ENCODE measurements at regions not wholly inside any gene's neighbourhood (a gene's known extent, or its start where the extent isn't known, plus 50 kb on each side); places are given as distances from the start of the nearest gene placed in this dataset.

DNA sequence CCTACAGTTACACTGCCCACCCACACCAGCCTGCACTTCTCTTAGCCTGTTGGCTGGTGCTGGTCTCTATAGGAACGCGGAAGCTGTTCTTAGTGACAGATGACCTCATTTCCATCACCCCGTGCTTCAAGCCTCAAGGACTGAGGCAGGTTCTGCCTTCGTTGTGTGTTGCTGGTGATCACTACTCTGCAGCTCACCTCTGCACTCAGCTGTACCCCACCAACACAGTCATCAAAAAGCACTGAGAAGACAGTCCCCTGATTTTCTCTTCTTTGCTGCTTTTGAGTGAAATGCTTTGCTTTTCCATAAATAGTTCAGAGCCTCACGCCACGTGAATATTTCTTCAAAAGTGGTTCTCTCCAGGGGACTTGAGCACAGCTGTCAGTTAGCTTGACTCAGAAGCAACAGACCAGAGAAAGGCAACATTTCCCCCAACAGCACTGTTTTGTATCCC lies 225.7 kb upstream of the CCDC150 start:
- no peak for TF ChIP-seq TAF1 (IDR thresholded peaks at IDR 0.05; ENCODE audit: low read depth)
- no peak for TF ChIP-seq EP300 (IDR thresholded peaks at IDR 0.05; ENCODE audit: borderline replicate concordance)
- no peak for TF ChIP-seq CREB1 (IDR thresholded peaks at IDR 0.05; ENCODE audit: low read depth)
- TF ChIP-seq TCF12 (IDR thresholded peaks at IDR 0.05; ENCODE audit: low read depth), result no peak
- no peak for TF ChIP-seq RAD21 (IDR thresholded peaks at IDR 0.05; ENCODE audit: low read depth)
- TF ChIP-seq, protein P1, sequence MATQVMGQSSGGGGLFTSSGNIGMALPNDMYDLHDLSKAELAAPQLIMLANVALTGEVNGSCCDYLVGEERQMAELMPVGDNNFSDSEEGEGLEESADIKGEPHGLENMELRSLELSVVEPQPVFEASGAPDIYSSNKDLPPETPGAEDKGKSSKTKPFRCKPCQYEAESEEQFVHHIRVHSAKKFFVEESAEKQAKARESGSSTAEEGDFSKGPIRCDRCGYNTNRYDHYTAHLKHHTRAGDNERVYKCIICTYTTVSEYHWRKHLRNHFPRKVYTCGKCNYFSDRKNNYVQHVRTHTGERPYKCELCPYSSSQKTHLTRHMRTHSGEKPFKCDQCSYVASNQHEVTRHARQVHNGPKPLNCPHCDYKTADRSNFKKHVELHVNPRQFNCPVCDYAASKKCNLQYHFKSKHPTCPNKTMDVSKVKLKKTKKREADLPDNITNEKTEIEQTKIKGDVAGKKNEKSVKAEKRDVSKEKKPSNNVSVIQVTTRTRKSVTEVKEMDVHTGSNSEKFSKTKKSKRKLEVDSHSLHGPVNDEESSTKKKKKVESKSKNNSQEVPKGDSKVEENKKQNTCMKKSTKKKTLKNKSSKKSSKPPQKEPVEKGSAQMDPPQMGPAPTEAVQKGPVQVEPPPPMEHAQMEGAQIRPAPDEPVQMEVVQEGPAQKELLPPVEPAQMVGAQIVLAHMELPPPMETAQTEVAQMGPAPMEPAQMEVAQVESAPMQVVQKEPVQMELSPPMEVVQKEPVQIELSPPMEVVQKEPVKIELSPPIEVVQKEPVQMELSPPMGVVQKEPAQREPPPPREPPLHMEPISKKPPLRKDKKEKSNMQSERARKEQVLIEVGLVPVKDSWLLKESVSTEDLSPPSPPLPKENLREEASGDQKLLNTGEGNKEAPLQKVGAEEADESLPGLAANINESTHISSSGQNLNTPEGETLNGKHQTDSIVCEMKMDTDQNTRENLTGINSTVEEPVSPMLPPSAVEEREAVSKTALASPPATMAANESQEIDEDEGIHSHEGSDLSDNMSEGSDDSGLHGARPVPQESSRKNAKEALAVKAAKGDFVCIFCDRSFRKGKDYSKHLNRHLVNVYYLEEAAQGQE (IDR thresholded peaks at IDR 0.05; ENCODE audit: low read depth), result no peak
- no peak for TF ChIP-seq NFIC (IDR thresholded peaks at IDR 0.05)
- TF ChIP-seq, protein P2, sequence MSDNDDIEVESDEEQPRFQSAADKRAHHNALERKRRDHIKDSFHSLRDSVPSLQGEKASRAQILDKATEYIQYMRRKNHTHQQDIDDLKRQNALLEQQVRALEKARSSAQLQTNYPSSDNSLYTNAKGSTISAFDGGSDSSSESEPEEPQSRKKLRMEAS (IDR thresholded peaks at IDR 0.05), result no peak
- TF ChIP-seq ZBTB7A (IDR thresholded peaks at IDR 0.05; ENCODE audit: low read depth), result no peak
- TF ChIP-seq FOXM1 (IDR thresholded peaks at IDR 0.05; ENCODE audit: borderline replicate concordance, low read depth), result no peak
- TF ChIP-seq TEAD4 (IDR thresholded peaks at IDR 0.05), result no peak
- TF ChIP-seq EGR1 (IDR thresholded peaks at IDR 0.05), result no peak
- TF ChIP-seq CEBPB (IDR thresholded peaks at IDR 0.05), result no peak
